GM23248 (cell line): ENCODE measurements at regions not wholly inside any gene's neighbourhood (a gene's known extent, or its start where the extent isn't known, plus 50 kb on each side); places are given as distances from the start of the nearest gene placed in this dataset.

Source experiments
- DNase-seq: peaks from one replicate; pipeline ENCODE4 v3.0.0-alpha.2; 2015
- H2AFZ ChIP-seq: fragments of 200-600 bp; sonication (generic); 2 replicates; pipeline ENCODE4 v1.6.1; 2016; ENCODE audit warnings: antibody characterized with exemption
- H3F3A ChIP-seq: fragments of 200-600 bp; sonication (generic); 2 replicates; pipeline ENCODE4 v1.6.1; 2016; ENCODE audit warnings: mild to moderate bottlenecking, antibody characterized with exemption, mixed run types; ENCODE audit not compliant: insufficient read depth
- H3K27ac ChIP-seq: fragments of 200-600 bp; sonication (generic); 2 replicates; pipeline ENCODE4 v1.5.1; 2016; ENCODE audit warnings: mild to moderate bottlenecking
- H3K27me3 ChIP-seq: fragments of 200-600 bp; sonication (generic); replicated peaks from 2 replicates; pipeline ENCODE4 v1.6.1; 2016; ENCODE audit warnings: mild to moderate bottlenecking; ENCODE audit not compliant: insufficient read depth
- H3K36me3 ChIP-seq: fragments of 200-600 bp; sonication (generic); 2 replicates; pipeline ENCODE4 v1.6.1; 2016; ENCODE audit warnings: low read depth, mild to moderate bottlenecking
- H3K4me1 ChIP-seq: fragments of 200-600 bp; sonication (generic); 2 replicates; pipeline ENCODE4 v1.6.1; 2016; ENCODE audit warnings: mild to moderate bottlenecking; ENCODE audit not compliant: insufficient read depth
- H3K4me2 ChIP-seq: fragments of 200-600 bp; sonication (generic); one replicate; pipeline ENCODE4 v1.6.1; 2016; ENCODE audit warnings: mild to moderate bottlenecking; ENCODE audit not compliant: unreplicated experiment
- H3K4me3 ChIP-seq: fragments of 200-600 bp; sonication (generic); 2 replicates; pipeline ENCODE4 v1.5.1; 2016; ENCODE audit warnings: mild to moderate bottlenecking
- H3K79me2 ChIP-seq: fragments of 200-600 bp; sonication (generic); 2 replicates; pipeline ENCODE4 v1.6.1; 2016; ENCODE audit warnings: mild to moderate bottlenecking; ENCODE audit not compliant: insufficient read depth
- H3K9ac ChIP-seq: fragments of 200-600 bp; sonication (generic); 2 replicates; pipeline ENCODE4 v1.6.1; 2016; ENCODE audit warnings: mild to moderate bottlenecking
- H3K9me2 ChIP-seq: fragments of 200-600 bp; sonication (generic); 2 replicates; pipeline ENCODE4 v1.6.1; 2016; ENCODE audit warnings: mixed run types, mild to moderate bottlenecking, moderate library complexity; ENCODE audit not compliant: insufficient read depth
- H3K9me3 ChIP-seq: fragments of 200-600 bp; sonication (generic); one replicate; pipeline ENCODE4 v1.6.1; 2017; ENCODE audit warnings: low read depth
- H4K20me1 ChIP-seq: fragments of 200-600 bp; sonication (generic); 2 replicates; pipeline ENCODE4 v1.6.0; 2016; ENCODE audit not compliant: insufficient read depth
- EZH2 ChIP-seq: fragments of 200-600 bp; sonication (generic); IDR thresholded peaks from 2 replicates; pipeline ENCODE4 v1.6.1; 2018; ENCODE audit warnings: antibody characterized with exemption, mild to moderate bottlenecking; ENCODE audit not compliant: insufficient read depth, poor library complexity, severe bottlenecking
- EZH2phosphoT487 ChIP-seq: fragments of 200-600 bp; sonication (generic); IDR thresholded peaks from 2 replicates; pipeline ENCODE4 v1.6.1; 2018; ENCODE audit warnings: antibody characterized with exemption, moderate library complexity, mild to moderate bottlenecking, low read depth; ENCODE audit not compliant: insufficient read depth
- WGBS, 2 experiments: methylation state at CpG; one replicate each; pipeline ENCODE4 v1.1.6; 2015 to 2017; ENCODE audit warnings: low lambda C conversion rate in 2 of 2, low coverage in 1 of 2; ENCODE audit errors: missing lambda C conversion rate in 2 of 2; 5-methylcytosine and 5-hydroxymethylcytosine counted together
- in situ Hi-C: fragments of 300-500 bp; cut with MboI; formaldehyde crosslinking; loops from 2 replicates; pipeline ENCODE4 v1.15.0; 2020

GRCh38 chrX:8921615-8922014 lies 112.3 kb downstream of the FAM9B start:
- H3K4me3 ChIP-seq: no peak overlapping the region
- H3K27ac ChIP-seq: no peak overlapping the region
- no peaks in the 10 kb centered on the region for H3K36me3 ChIP-seq
- H3K9me3 ChIP-seq: no peaks in the 10 kb centered on the region
- no peaks in the 10 kb centered on the region for H3K9me2 ChIP-seq
- H2AFZ ChIP-seq: no peak overlapping the region
- TF ChIP-seq EZH2 (no peak), EZH2phosphoT487 (no peak)
- in situ Hi-C loops: no loop called here
- H3K4me1 ChIP-seq: no peaks in the 10 kb centered on the region
- H3K27me3 ChIP-seq: no peaks in the 10 kb centered on the region
- H3F3A ChIP-seq: no peaks in the 10 kb centered on the region
- no peak for DNase-seq
- no peak overlapping the region for H3K9ac ChIP-seq
- no peaks in the 10 kb centered on the region for H3K79me2 ChIP-seq
- no peak overlapping the region for H3K4me2 ChIP-seq
- H4K20me1 ChIP-seq: no peaks in the 10 kb centered on the region
- WGBS, 2 experiments: 79 to 81% methylated on average over 2 of the region's 2 CpGs

DNA sequence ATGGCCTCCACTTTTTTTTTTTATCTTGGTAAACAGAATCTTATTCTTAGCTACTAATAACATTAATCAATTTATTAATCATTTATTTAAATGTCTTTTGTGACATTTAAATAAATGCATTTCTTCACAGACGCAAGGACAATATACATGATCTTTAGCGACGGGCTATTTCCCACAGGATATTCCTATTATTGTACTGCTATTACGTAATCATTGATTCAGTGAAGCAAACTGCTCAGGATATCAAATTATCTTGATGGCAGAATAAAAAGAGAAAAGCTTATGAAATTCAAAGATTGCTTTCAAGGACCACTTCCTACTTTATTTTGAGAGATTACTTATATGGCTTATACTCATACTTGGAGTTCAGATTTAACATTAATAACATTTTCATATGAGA lies 114.1 kb downstream of the FAM9B start:
- H3K27me3 ChIP-seq: no peaks in the 10 kb centered on the region
- H3F3A ChIP-seq: peaks cover 5% of the 10 kb centered on the region; the same call in 1 of the 2 replicates
- H3K79me2 ChIP-seq: no peaks in the 10 kb centered on the region
- no peak for DNase-seq
- no peak overlapping the region for H3K27ac ChIP-seq
- peaks cover 5% of the 10 kb centered on the region for H3K4me1 ChIP-seq
- no peak overlapping the region for H3K9ac ChIP-seq
- in situ Hi-C loops: no loop called here
- no peak overlapping the region for H2AFZ ChIP-seq
- H3K4me2 ChIP-seq: no peak overlapping the region
- 91 to 95% methylated on average over 4 of the region's 4 CpGs for WGBS, 2 experiments
- H3K4me3 ChIP-seq: no peak overlapping the region
- no peaks in the 10 kb centered on the region for H3K9me2 ChIP-seq
- H3K9me3 ChIP-seq: no peaks in the 10 kb centered on the region
- no peaks in the 10 kb centered on the region for H3K36me3 ChIP-seq
- TF ChIP-seq EZH2 (no peak), EZH2phosphoT487 (no peak)
- H4K20me1 ChIP-seq: no peaks in the 10 kb centered on the region

- Histone ChIP-seq H3K9me3 (no peaks in the 10 kb centered on the region), H3K9me2 (no peaks in the 10 kb centered on the region), H2AFZ (no peak overlapping the region), H3K27me3 (no peaks in the 10 kb centered on the region), H3K4me1 (peaks cover 18% of the 10 kb centered on the region), H3K27ac (no peak overlapping the region), H3K4me2 (no peak overlapping the region), H4K20me1 (no peaks in the 10 kb centered on the region), H3K9ac (no peak overlapping the region), H3F3A (peaks cover 21% of the 10 kb centered on the region), H3K36me3 (no peaks in the 10 kb centered on the region), H3K79me2 (no peaks in the 10 kb centered on the region), H3K4me3 (no peak overlapping the region)
- DNase-seq: no peak
- 81 to 100% methylated on average over 1 of the region's 1 CpG for WGBS, 2 experiments
- no peak for TF ChIP-seq EZH2
- no peak for TF ChIP-seq EZH2phosphoT487
- in situ Hi-C loops: no loop called here
Observed at GRCh38 chrX:8916697-8917096, 115.5 kb upstream of the FAM9A start.

DNA sequence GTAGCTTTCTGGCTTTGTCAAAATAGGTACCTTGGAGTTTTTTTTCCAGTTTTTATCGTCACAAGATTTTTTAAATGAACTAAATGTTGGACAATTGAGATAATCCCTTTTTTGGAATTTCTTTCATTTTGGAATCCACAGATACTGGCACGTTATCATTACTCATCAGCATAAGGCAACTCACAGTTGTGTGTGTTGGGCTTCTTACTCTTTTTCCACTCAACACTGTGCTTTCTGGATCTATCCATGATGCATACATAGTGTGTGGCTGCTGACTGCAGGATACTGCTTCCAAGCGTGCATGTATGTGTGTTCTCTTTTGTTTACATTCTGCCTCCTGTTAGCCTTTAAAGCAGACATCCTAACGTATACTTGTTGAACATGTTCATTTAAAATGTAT lies 113.5 kb upstream of the FAM9A start:
- DNase-seq: peak; percentile 51
- in situ Hi-C loops: no loop called here
- no peak for TF ChIP-seq EZH2phosphoT487
- no peak for TF ChIP-seq EZH2
- Histone ChIP-seq H3K27ac (peak overlapping the region; percentile 79), H4K20me1 (no peaks in the 10 kb centered on the region), H3K36me3 (no peaks in the 10 kb centered on the region), H3K9me3 (no peaks in the 10 kb centered on the region), H3K4me3 (peak overlapping the region; percentile 37), H3K79me2 (no peaks in the 10 kb centered on the region), H2AFZ (peak overlapping the region; percentile 33; the same call in 1 of the 2 replicates), H3K27me3 (no peaks in the 10 kb centered on the region), H3K9ac (peak overlapping the region; percentile 38; the same call in 1 of the 2 replicates), H3K9me2 (no peaks in the 10 kb centered on the region), H3K4me2 (peak overlapping the region; percentile 65), H3K4me1 (peaks cover 18% of the 10 kb centered on the region), H3F3A (peaks cover 21% of the 10 kb centered on the region)
- 41 to 48% methylated on average over 4 of the region's 4 CpGs for WGBS, 2 experiments
